ENCODE measurements at regions not wholly inside any gene's neighbourhood (a gene's known extent, or its start where the extent isn't known, plus 50 kb on each side); places are given as distances from the start of the nearest gene placed in this dataset.

DNA sequence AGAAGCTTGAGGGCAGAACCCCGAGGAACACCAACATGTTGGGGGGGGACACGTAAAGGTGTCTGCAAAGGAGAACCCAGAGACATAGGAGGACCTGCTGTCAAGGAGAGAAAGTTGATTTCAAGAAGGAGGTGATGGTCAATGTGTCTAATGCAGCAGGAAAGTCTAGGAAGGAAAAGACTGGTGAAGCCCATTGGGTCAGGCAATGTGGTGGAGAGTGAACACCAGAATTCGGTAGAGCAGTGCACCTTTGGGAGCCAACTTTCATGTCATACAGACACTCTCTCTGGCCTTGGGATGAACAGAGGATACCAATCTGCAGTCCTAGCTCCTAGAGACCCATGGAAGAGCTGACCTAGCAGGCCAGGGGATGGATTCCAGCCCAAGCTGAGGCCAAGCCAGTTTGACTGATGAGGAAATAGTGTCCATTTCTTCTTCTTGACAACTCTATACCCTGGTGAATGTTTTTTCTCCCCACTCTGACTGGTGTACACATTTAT lies 101.9 kb downstream of the MYCN start:
- Mint-ChIP-seq H3K36me3 (ENCODE audit: low read depth, unreplicated experiment) (no peaks in the 10 kb centered on the region), H3K9me3 (ENCODE audit: unreplicated experiment) (no peaks in the 10 kb centered on the region), H3K4me3 (ENCODE audit: unreplicated experiment) (no peak overlapping the region), H3K4me1 (ENCODE audit: unreplicated experiment) (peaks cover 3% of the 10 kb centered on the region), H3K27me3 (ENCODE audit: unreplicated experiment) (peaks cover 5% of the 10 kb centered on the region), H3K27ac (ENCODE audit: unreplicated experiment) (no peak overlapping the region)
- DNase-seq (ENCODE audit: low spot score): no peak
- TF ChIP-seq, protein P1, sequence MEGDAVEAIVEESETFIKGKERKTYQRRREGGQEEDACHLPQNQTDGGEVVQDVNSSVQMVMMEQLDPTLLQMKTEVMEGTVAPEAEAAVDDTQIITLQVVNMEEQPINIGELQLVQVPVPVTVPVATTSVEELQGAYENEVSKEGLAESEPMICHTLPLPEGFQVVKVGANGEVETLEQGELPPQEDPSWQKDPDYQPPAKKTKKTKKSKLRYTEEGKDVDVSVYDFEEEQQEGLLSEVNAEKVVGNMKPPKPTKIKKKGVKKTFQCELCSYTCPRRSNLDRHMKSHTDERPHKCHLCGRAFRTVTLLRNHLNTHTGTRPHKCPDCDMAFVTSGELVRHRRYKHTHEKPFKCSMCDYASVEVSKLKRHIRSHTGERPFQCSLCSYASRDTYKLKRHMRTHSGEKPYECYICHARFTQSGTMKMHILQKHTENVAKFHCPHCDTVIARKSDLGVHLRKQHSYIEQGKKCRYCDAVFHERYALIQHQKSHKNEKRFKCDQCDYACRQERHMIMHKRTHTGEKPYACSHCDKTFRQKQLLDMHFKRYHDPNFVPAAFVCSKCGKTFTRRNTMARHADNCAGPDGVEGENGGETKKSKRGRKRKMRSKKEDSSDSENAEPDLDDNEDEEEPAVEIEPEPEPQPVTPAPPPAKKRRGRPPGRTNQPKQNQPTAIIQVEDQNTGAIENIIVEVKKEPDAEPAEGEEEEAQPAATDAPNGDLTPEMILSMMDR (IDR thresholded peaks at IDR 0.05; ENCODE audit: unreplicated experiment): no peak

DNA sequence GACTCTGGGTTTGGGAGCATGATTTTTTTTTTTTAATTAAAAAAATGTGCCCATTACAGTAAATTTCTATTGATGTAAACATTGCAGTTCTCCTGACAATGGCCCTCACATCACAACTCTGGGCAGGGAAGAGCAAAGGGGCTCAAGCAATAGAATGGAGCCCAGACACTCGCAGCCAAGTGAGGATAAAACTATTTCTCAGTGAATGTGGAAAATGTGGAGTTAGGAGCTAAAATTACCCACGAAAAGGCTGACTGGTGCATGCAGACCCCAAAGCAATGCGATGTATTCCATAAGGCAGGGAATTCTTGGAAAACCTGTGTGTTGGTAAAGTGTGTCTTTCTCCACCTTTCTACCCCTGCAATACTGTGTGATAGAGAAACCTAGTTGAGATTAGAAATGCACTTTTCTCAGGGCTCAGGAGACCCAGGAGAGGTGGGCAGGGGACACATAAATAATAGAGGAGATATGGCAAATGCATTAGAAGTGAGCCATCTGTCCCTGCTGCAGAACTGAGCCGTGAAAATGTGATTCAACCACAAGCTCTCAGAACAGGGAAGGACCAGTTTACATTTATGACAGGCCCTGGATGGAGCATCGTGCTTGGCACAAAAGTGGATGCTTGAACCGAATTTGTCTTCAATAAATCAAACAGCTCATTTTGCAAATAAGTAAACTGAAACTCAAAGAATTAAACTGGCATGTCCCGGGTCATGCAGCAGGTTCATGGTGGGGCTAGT lies 100.1 kb downstream of the MYCN start:
- DNase-seq (ENCODE audit: low spot score): no peak
- peaks cover 3% of the 10 kb centered on the region for H3K4me1 Mint-ChIP-seq (ENCODE audit: unreplicated experiment)
- no peaks in the 10 kb centered on the region for H3K36me3 Mint-ChIP-seq (ENCODE audit: low read depth, unreplicated experiment)
- no peak overlapping the region for H3K27ac Mint-ChIP-seq (ENCODE audit: unreplicated experiment)
- TF ChIP-seq, protein P1 (IDR thresholded peaks at IDR 0.05; ENCODE audit: unreplicated experiment): no peak
- peaks cover 5% of the 10 kb centered on the region for H3K27me3 Mint-ChIP-seq (ENCODE audit: unreplicated experiment)
- H3K9me3 Mint-ChIP-seq (ENCODE audit: unreplicated experiment): no peaks in the 10 kb centered on the region
- H3K4me3 Mint-ChIP-seq (ENCODE audit: unreplicated experiment): no peak overlapping the region

GRCh38 chr2:16039823-16040222 lies 99.5 kb downstream of the MYCN start:
- Mint-ChIP-seq H3K27ac (ENCODE audit: unreplicated experiment) (peak overlapping the region; percentile 4), H3K4me3 (ENCODE audit: unreplicated experiment) (no peak overlapping the region), H3K9me3 (ENCODE audit: unreplicated experiment) (no peaks in the 10 kb centered on the region), H3K27me3 (ENCODE audit: unreplicated experiment) (peaks cover 5% of the 10 kb centered on the region), H3K36me3 (ENCODE audit: low read depth, unreplicated experiment) (no peaks in the 10 kb centered on the region), H3K4me1 (ENCODE audit: unreplicated experiment) (peaks cover 3% of the 10 kb centered on the region)
- no peak for DNase-seq (ENCODE audit: low spot score)
- TF ChIP-seq, protein P1 (IDR thresholded peaks at IDR 0.05; ENCODE audit: unreplicated experiment): no peak

DNA sequence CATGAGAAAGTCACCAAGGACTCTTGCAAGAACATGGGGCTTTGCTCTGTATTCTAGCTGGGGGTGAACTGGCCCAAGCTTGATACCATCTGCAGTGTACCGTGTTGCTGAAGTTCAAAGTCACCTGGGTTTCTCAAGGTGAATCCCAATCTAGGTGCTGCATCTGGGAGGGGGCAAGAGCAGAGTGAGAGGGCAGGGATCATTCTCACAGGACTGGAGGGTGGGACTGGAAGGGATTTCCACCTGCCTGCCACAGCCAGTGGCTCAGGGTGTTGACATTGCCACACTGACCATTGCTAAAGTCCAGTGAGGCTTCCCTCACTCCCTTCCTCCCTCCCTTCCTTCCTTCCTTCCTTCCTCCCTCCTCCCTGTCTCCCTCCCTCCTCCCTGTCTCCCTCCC lies 98.7 kb downstream of the MYCN start:
- Mint-ChIP-seq H3K4me3 (ENCODE audit: unreplicated experiment) (no peak overlapping the region), H3K36me3 (ENCODE audit: low read depth, unreplicated experiment) (no peaks in the 10 kb centered on the region), H3K9me3 (ENCODE audit: unreplicated experiment) (no peaks in the 10 kb centered on the region), H3K27ac (ENCODE audit: unreplicated experiment) (no peak overlapping the region), H3K4me1 (ENCODE audit: unreplicated experiment) (peaks cover 3% of the 10 kb centered on the region), H3K27me3 (ENCODE audit: unreplicated experiment) (peaks cover 5% of the 10 kb centered on the region)
- DNase-seq (ENCODE audit: low spot score): no peak
- TF ChIP-seq, protein P1 (IDR thresholded peaks at IDR 0.05; ENCODE audit: unreplicated experiment): no peak

DNA sequence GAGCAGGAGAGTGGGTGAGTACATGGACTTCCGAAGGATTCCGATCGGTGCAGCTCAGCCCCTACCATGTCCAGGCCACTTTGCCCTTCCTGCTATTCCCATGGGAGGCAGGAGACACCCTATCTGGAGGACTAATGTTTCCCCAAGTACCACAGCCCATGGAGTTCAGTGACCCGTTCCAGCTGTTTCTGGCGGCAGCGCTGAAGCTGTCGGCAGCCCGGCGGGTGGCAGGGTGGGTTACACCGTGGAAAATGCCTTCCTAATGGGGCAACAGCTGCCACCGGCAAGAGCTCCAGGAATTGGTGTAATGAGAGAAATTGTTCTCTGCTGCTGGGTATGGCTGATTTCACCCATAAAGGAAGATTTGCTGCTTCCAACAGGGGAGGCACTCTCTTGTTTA lies 98.3 kb downstream of the MYCN start:
- H3K4me1 Mint-ChIP-seq (ENCODE audit: unreplicated experiment): peaks cover 3% of the 10 kb centered on the region
- no peak overlapping the region for H3K4me3 Mint-ChIP-seq (ENCODE audit: unreplicated experiment)
- no peak overlapping the region for H3K27ac Mint-ChIP-seq (ENCODE audit: unreplicated experiment)
- TF ChIP-seq, protein P1 (IDR thresholded peaks at IDR 0.05; ENCODE audit: unreplicated experiment): no peak
- H3K9me3 Mint-ChIP-seq (ENCODE audit: unreplicated experiment): no peaks in the 10 kb centered on the region
- peaks cover 5% of the 10 kb centered on the region for H3K27me3 Mint-ChIP-seq (ENCODE audit: unreplicated experiment)
- DNase-seq (ENCODE audit: low spot score): no peak
- H3K36me3 Mint-ChIP-seq (ENCODE audit: low read depth, unreplicated experiment): no peaks in the 10 kb centered on the region

Data from endothelial cell (in vitro differentiated cells).